Peyer's patch (tissue), 4 donors: ENCODE measurements at regions not wholly inside any gene's neighbourhood (a gene's known extent, or its start where the extent isn't known, plus 50 kb on each side); places are given as distances from the start of the nearest gene placed in this dataset.

Source experiments
- DNase-seq, 3 donors: peaks; one replicate each; pipeline ENCODE4 v3.0.0-alpha.2; 2017 to 2019
- H3K27ac ChIP-seq, 4 donors: fragments of 200-600 bp; sonication (generic); one replicate each; pipeline ENCODE4 v1.5.1; 2016 to 2019
- H3K27me3 ChIP-seq, 2 donors: fragments of 200-600 bp; sonication (generic); one replicate each; pipeline ENCODE4 v1.5.1; 2019
- H3K36me3 ChIP-seq, 3 donors: fragments of 200-600 bp; sonication (generic); one replicate each; pipeline ENCODE4 v1.5.1; 2016 to 2019
- H3K4me1 ChIP-seq, 4 donors: fragments of 200-600 bp; sonication (generic); one replicate each; pipeline ENCODE4 v1.5.1; 2016 to 2019
- H3K4me3 ChIP-seq, 4 donors: fragments of 200-600 bp; sonication (generic); 1 replicate in 3 of 4; 2 replicates in 1 of 4; pipeline ENCODE4 v1.5.1; 2016 to 2019; ENCODE audit warnings: mild to moderate bottlenecking in 1 of 4
- H3K9me3 ChIP-seq, 4 donors: fragments of 200-600 bp; sonication (generic); one replicate each; pipeline ENCODE4 v1.5.1; 2016 to 2019; ENCODE audit warnings: mild to moderate bottlenecking in 1 of 4
- POLR2A ChIP-seq, 2 donors: fragments of 450-650 bp; IDR thresholded peaks; one replicate each; pipeline ENCODE4 v1.5.1; 2017; ENCODE audit warnings: antibody characterized with exemption in 2 of 2, mild to moderate bottlenecking in 2 of 2, moderate library complexity in 2 of 2
- TF ChIP-seq, protein P1 (sequence below), 6 experiments: fragments of 450-650 bp in 4 of 6; fragments of 200-600 bp in 2 of 6; sonication (generic) in 1 of 6; IDR thresholded peaks; one replicate each; pipeline ENCODE4 v1.5.1; 2017 to 2019; ENCODE audit warnings: antibody characterized with exemption in 6 of 6, mild to moderate bottlenecking in 3 of 6, moderate library complexity in 1 of 6

DNA sequence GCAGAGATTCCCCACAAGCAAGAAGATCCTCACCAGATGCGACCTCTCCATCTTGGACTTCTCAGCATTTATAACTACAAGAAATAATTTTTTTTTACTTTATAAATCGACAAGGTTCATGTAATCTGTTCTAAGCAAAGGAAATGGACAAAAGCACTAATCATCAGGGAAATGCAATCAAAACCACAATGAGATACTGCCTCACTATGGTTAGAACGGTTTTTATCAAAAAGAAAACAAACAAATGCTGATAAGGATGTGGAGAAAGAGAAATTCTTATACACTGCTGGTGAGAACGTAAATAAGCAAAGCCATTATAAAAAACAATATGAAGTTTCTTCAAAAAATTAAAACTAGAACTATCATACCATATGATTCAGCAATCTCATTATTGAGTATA, 1382.6 kb downstream of the ARAP2 start:
- TF ChIP-seq POLR2A (IDR thresholded peaks at IDR 0.05) = no peak
- Histone ChIP-seq H3K27ac (no peak overlapping the region), H3K4me1 (no peaks in the 10 kb centered on the region), H3K27me3 (no peaks in the 10 kb centered on the region), H3K9me3 (no peaks in the 10 kb centered on the region), H3K36me3 (no peaks in the 10 kb centered on the region), H3K4me3 (no peak overlapping the region)
- no peak for DNase-seq

DNA sequence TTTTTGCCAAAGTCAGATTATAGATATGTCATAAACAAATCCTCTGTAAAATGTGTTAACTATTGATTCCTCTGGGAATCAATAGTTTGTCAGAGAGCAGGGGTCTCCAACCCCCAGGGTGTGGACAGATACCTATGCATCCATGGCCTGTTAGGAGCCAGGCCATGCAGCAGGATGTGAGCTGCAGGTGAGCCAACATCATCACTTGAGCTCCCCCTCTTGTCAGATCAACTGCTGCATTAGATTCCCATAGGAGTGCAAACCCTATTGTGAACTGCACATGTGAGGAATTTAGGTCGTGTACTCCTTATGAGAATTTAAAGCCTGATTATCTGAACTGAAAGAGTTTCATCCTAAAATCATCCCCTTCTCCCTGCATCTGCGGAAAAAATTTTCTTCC, 1365.4 kb downstream of the ARAP2 start:
- no peak for DNase-seq
- no peaks in the 10 kb centered on the region for H3K27me3 ChIP-seq
- H3K9me3 ChIP-seq = no peaks in the 10 kb centered on the region
- H3K36me3 ChIP-seq = no peaks in the 10 kb centered on the region
- no peak overlapping the region for H3K27ac ChIP-seq
- H3K4me3 ChIP-seq = no peak overlapping the region
- TF ChIP-seq, protein P1, sequence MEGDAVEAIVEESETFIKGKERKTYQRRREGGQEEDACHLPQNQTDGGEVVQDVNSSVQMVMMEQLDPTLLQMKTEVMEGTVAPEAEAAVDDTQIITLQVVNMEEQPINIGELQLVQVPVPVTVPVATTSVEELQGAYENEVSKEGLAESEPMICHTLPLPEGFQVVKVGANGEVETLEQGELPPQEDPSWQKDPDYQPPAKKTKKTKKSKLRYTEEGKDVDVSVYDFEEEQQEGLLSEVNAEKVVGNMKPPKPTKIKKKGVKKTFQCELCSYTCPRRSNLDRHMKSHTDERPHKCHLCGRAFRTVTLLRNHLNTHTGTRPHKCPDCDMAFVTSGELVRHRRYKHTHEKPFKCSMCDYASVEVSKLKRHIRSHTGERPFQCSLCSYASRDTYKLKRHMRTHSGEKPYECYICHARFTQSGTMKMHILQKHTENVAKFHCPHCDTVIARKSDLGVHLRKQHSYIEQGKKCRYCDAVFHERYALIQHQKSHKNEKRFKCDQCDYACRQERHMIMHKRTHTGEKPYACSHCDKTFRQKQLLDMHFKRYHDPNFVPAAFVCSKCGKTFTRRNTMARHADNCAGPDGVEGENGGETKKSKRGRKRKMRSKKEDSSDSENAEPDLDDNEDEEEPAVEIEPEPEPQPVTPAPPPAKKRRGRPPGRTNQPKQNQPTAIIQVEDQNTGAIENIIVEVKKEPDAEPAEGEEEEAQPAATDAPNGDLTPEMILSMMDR (IDR thresholded peaks at IDR 0.05) = no peak
- no peak for TF ChIP-seq POLR2A (IDR thresholded peaks at IDR 0.05)
- H3K4me1 ChIP-seq = no peaks in the 10 kb centered on the region

DNA sequence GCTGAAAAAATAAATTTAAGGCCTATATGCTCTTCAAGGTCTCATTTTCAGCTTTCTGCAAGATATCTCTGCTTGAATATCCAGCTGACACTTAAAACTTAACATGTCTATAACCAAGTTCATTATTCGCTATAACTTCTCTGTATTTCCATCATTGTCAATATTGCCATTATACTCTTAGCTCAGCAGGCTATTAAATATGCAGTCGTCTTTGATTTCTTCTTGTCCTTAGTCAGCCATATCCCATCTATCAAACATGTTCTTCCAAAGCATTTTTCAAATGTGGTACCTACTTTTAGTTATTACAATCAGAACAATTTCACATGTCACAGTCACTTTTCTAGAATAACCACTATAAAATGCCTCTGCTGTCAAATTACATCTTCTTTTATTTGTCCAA, 1364.1 kb downstream of the ARAP2 start:
- TF ChIP-seq POLR2A (IDR thresholded peaks at IDR 0.05) = no peak
- TF ChIP-seq, protein P1 (IDR thresholded peaks at IDR 0.05) = no peak
- Histone ChIP-seq H3K4me3 (no peak overlapping the region), H3K9me3 (no peaks in the 10 kb centered on the region), H3K27ac (no peak overlapping the region), H3K36me3 (no peaks in the 10 kb centered on the region), H3K4me1 (no peaks in the 10 kb centered on the region), H3K27me3 (no peaks in the 10 kb centered on the region)
- DNase-seq = no peak

DNA sequence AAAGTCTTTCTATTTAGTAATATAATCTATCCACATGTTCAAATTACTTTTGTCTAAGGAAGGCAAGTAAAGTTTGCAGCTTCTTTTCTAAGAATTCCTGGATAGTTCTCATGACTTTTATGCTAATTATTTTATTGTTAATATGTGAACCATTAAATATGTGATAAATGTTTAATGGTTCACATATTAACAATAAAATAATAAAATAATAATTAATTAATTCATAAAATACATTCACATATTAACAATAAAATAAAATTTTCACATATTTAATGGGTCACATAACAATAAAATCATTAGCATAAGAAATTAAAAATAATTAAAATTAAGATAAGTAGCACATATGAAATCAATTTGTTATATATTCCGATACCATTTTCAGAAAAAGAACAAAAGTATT, 1352.4 kb downstream of the ARAP2 start:
- Histone ChIP-seq H3K4me1 (no peaks in the 10 kb centered on the region), H3K9me3 (no peaks in the 10 kb centered on the region), H3K36me3 (no peaks in the 10 kb centered on the region), H3K27ac (no peak overlapping the region), H3K27me3 (no peaks in the 10 kb centered on the region), H3K4me3 (no peak overlapping the region)
- TF ChIP-seq, protein P1 (IDR thresholded peaks at IDR 0.05) = no peak
- no peak for TF ChIP-seq POLR2A (IDR thresholded peaks at IDR 0.05)
- no peak for DNase-seq

DNA sequence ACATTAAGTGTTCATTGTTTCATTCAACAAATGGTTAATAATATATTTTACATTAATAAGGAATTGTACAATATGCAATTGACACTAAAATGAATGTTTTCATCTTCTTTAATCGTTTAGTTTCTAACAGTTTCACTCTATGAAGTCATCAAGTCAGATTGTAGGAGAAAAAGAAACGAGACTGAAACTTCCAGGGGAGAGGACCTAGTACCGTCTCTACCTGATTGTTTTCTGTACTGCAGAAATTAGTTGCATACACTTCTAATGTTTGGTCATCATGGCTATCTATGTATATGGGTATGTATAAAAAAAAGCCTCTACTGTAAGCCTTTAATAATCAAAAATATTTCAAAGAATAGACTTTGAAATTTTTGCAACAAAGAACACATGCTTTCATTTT, 1350.9 kb downstream of the ARAP2 start:
- Histone ChIP-seq H3K27ac (no peak overlapping the region), H3K4me1 (no peaks in the 10 kb centered on the region), H3K36me3 (no peaks in the 10 kb centered on the region), H3K27me3 (no peaks in the 10 kb centered on the region), H3K4me3 (no peak overlapping the region), H3K9me3 (no peaks in the 10 kb centered on the region)
- no peak for TF ChIP-seq POLR2A (IDR thresholded peaks at IDR 0.05)
- TF ChIP-seq, protein P1 (IDR thresholded peaks at IDR 0.05) = no peak
- no peak for DNase-seq

DNA sequence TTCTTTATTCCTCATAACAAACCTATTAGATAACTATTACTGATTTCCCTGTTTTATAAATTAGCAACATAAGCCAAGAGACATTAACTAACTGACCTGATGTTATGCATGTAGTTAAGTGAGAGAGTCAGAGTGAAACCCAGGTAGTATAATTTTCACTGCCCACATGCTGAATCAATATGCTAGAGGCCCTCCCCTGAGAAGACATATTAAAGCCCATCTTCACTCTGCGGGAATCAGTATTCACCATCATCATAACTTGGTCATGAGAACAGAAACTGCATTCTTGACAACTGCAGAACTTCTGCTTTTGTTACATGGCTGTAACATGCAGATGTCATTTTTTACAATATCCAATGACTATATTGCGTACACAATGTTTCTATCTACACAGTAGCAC, 1324.3 kb downstream of the ARAP2 start:
- no peaks in the 10 kb centered on the region for H3K4me1 ChIP-seq
- H3K4me3 ChIP-seq = no peak overlapping the region
- no peak for DNase-seq
- no peaks in the 10 kb centered on the region for H3K9me3 ChIP-seq
- no peak for TF ChIP-seq POLR2A (IDR thresholded peaks at IDR 0.05)
- TF ChIP-seq, protein P1 (IDR thresholded peaks at IDR 0.05) = no peak
- no peaks in the 10 kb centered on the region for H3K27me3 ChIP-seq
- H3K36me3 ChIP-seq = no peaks in the 10 kb centered on the region
- H3K27ac ChIP-seq = no peak overlapping the region
